Skin epidermis (tissue), 12 donors: ENCODE measurements at regions not wholly inside any gene's neighbourhood (a gene's known extent, or its start where the extent isn't known, plus 50 kb on each side); places are given as distances from the start of the nearest gene placed in this dataset.
"Not testable (repeated sequence)": the region's sequence is repeated elsewhere in the genome, so short reads cannot be mapped to it uniquely, and the experiment has no call there.

Experiments
- H3K27ac ChIP-seq, 21 experiments: fragments of 200-600 bp; sonication (generic) in 11 of 21; one replicate each; pipeline ENCODE4 v1.5.0; 2020; ENCODE audit warnings: mild to moderate bottlenecking in 3 of 21, inconsistent platforms in 2 of 21, moderate library complexity in 2 of 21
- H3K4me3 ChIP-seq, 7 experiments: fragments of 200-600 bp; sonication (generic) in 2 of 7; one replicate each; pipeline ENCODE4 v1.5.0; 2020; ENCODE audit warnings: inconsistent platforms in 2 of 7, mild to moderate bottlenecking in 2 of 7, moderate library complexity in 1 of 7

- no peak overlapping the region for H3K4me3 ChIP-seq
- H3K27ac ChIP-seq, result no peak overlapping the region
Measured at GRCh38 chr4:107404591-107405300, 315.3 kb downstream of the PAPSS1 start.

- H3K4me3 ChIP-seq, result no peak overlapping the region
- no peak overlapping the region for H3K27ac ChIP-seq
Measured at GRCh38 chr4:107402291-107402690, 317.7 kb downstream of the PAPSS1 start.

GRCh38 chr4:107392951-107393350 is 327.1 kb downstream of the PAPSS1 start:
- Histone ChIP-seq H3K27ac (peak overlapping the region in 1 of 21 experiments; percentile 46), H3K4me3 (no peak overlapping the region)

GRCh38 chr4:107392380-107392779 is 327.7 kb downstream of the PAPSS1 start:
- Histone ChIP-seq H3K4me3 (no peak overlapping the region), H3K27ac (peak overlapping the region in 2 of 21 experiments; percentile 18 to 46)

- Histone ChIP-seq H3K4me3 (no peak overlapping the region), H3K27ac (peak overlapping the region in 2 of 21 experiments; percentile 18 to 33)
Measured at GRCh38 chr4:107391630-107392028, 328.4 kb downstream of the PAPSS1 start.

- Histone ChIP-seq H3K4me3 (no peak overlapping the region), H3K27ac (no peak overlapping the region)
Measured at GRCh38 chr4:107391009-107391629, 328.9 kb downstream of the PAPSS1 start.

- H3K27ac ChIP-seq, result no peak overlapping the region
- no peak overlapping the region for H3K4me3 ChIP-seq
Measured at GRCh38 chr4:107389965-107390364, 330.1 kb downstream of the PAPSS1 start.

- no peak overlapping the region for H3K4me3 ChIP-seq
- H3K27ac ChIP-seq, result no peak overlapping the region
Measured at GRCh38 chr4:107388736-107389274, 331.2 kb downstream of the PAPSS1 start.

- H3K4me3 ChIP-seq, result no peak overlapping the region
- no peak overlapping the region for H3K27ac ChIP-seq
Measured at GRCh38 chr4:107380836-107381438, 339.1 kb downstream of the PAPSS1 start.

GRCh38 chr4:107380190-107380589 is 339.8 kb downstream of the PAPSS1 start:
- Histone ChIP-seq H3K4me3 (no peak overlapping the region), H3K27ac (no peak overlapping the region)

- no peak overlapping the region for H3K27ac ChIP-seq
- H3K4me3 ChIP-seq, result no peak overlapping the region
Measured at GRCh38 chr4:107379054-107379869, 340.8 kb downstream of the PAPSS1 start.

GRCh38 chr4:107376293-107376692 is 340.2 kb upstream of the DKK2 start:
- no peak overlapping the region for H3K4me3 ChIP-seq
- no peak overlapping the region for H3K27ac ChIP-seq

- Histone ChIP-seq H3K4me3 (no peak overlapping the region), H3K27ac (no peak overlapping the region)
Measured at GRCh38 chr4:107366900-107367299, 330.8 kb upstream of the DKK2 start.

- Histone ChIP-seq H3K4me3 (no peak overlapping the region), H3K27ac (no peak overlapping the region)
Measured at GRCh38 chr4:107366016-107366735, 330.1 kb upstream of the DKK2 start.

GRCh38 chr4:107363125-107363524 is 327.0 kb upstream of the DKK2 start:
- no peak overlapping the region for H3K4me3 ChIP-seq
- H3K27ac ChIP-seq, result no peak overlapping the region

GRCh38 chr4:107359208-107359607 is 323.1 kb upstream of the DKK2 start:
- H3K4me3 ChIP-seq, result no peak overlapping the region

GRCh38 chr4:107354304-107354703 is 318.2 kb upstream of the DKK2 start:
- not testable (repeated sequence) for H3K27ac ChIP-seq, H3K4me3 ChIP-seq

More at GRCh38 chr4:107359208-107359607, 323.1 kb upstream of the DKK2 start:
- no peak overlapping the region for H3K27ac ChIP-seq

GRCh38 chr4:107351196-107351595 is 315.1 kb upstream of the DKK2 start:
- no peak overlapping the region for H3K27ac ChIP-seq

GRCh38 chr4:107349732-107350131 is 313.6 kb upstream of the DKK2 start:
- no peak overlapping the region for H3K4me3 ChIP-seq
- H3K27ac ChIP-seq, result no peak overlapping the region

More at GRCh38 chr4:107351196-107351595, 315.1 kb upstream of the DKK2 start:
- no peak overlapping the region for H3K4me3 ChIP-seq
